GM21423 (cell line): ENCODE measurements at regions not wholly inside any gene's neighbourhood (a gene's known extent, or its start where the extent isn't known, plus 50 kb on each side); places are given as distances from the start of the nearest gene placed in this dataset.
A peak's percentile ranks its signal among the peaks of the same experiment; 100 is the strongest.

Source experiments
- ATAC-seq: cut with Tn5 transposase; IDR thresholded peaks from one replicate; pipeline ENCODE4 v1.9.1; 2021; ENCODE audit warnings: mild to moderate bottlenecking, moderate library complexity; ENCODE audit not compliant: unreplicated experiment

DNA sequence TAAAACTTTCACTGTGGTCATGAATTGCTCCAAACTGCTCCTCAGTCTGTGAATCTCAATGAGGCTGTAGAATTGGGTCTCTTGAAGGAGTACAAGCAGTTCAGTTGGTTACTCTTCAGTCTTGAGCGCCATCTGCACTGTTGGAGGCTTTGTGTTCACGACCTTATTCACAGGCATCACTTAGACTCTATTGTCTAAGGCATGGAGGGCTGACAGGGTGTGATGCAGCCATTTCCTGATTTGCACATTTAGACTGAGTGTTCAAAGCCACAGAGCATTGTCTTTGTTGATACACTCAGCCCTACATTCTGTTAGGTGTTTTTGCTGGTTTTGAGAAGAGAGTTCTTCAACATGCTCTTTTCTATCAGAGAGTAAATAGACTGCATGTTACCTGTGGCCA lies 355.9 kb upstream of the RIOK2 start:
- ATAC-seq: no peak

DNA sequence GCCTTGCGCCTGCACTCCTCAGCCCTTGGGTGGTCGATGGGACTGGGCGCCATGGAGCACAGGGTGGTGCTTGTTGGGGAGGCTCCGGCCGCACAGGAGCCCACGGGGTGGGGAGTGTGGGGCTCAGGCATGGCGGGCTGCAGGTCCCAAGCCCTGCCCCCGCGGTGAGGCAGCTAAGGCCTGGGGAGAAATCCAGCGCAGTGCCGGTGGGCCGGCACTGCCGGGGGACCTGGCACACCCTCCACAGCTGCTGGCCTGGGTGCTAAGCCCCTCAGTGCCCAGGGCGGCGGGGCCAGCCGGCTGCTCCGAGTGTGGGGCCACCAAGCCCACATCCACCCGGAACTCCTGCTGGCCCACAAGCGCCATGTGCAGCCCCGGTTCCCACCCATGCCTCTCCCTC lies 358.8 kb upstream of the RIOK2 start:
- ATAC-seq: no peak

DNA sequence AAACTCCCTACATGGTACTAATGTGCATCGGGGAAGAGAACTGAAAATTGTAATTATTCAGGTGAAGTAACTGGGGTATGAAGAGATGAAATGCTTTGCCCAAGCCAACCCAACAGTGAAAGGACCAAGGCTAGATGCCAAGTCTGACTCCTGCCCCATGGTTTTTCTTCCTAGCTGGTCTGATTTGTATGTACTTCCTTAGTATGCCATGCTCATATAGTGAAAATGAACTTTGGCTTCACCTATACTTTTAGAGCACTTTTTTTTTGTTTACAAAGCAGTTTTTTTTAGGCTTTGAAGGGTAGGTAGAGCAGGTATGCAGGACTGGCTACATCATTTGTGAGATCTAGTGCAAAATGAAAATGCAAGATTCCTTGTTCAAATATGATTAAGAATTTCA lies 359.4 kb upstream of the RIOK2 start:
- no peak for ATAC-seq

DNA sequence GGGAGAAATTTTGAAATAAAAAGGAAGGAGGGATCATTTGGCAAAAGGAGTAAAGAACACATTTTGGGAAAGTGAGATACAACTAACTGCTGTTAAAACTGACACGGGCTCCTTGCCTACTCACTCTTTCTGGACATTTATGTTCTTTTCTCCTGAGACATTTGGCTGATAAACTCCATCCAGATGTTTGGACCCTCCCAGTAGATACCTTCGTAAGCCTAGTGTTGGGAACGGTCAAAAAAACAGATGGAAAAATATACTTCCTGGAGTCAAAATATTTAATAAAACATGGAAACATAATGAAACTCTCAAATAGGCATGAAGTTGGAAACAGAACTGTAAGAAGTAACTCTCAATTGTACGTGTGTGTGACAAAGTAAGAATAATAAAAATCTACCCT lies 360.1 kb upstream of the RIOK2 start:
- no peak for ATAC-seq

DNA sequence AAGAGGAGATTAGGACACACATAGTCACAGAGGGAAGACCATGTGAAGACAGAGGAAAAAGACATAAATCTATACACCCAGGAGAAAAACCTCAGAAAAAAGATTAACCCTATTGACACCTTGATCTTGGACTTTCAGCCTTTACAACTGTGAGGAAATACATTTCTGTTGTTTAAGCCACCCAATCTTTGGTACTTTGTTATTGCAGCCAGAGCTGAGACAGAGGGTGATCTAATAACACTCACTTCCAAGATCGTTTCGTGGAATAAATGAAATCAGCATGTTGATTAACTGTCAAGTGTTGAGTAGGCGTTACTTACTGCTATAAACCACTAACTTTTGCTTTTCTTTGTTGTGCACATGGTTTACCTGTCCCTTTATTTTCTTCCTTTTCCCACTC lies 361.2 kb upstream of the RIOK2 start:
- no peak for ATAC-seq

DNA sequence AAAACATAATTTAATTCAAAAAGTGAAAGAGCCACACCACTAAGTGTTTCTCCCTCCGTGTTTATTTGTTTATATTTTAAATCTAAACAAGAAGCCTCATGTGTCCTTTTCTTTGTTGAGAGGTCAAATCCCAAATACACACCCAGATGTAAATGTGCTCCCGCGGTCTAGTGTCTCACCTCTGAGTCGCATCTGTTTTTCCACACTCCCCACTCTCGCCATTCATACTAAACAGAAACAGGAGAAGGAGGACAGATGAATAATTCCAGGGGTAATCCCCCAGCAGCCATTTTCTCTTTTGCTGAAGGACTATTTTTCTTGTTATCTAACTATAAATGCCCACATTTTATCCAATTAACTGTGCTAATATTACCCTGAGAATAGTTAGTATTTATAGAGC lies 361.6 kb upstream of the RIOK2 start:
- ATAC-seq: no peak

DNA sequence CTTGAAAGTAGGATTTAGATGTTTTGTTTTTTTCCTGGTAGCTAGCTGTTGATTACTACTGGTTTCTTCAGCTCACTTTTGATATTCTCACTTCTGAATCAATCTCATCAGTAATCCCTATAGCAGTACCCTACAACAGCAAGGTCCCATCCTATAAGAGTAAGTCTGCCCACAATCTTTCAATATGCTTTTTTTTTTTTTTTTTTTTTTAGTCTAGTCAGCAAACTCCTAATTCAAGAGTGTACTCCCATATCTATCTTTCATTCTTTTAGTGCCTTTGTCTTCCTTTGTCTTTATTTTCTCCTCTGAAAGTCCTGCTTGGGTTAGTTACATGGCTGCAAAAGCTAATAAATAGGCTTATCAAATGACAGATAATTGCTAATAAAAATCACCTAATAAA lies 362.4 kb upstream of the RIOK2 start:
- ATAC-seq: no peak

DNA sequence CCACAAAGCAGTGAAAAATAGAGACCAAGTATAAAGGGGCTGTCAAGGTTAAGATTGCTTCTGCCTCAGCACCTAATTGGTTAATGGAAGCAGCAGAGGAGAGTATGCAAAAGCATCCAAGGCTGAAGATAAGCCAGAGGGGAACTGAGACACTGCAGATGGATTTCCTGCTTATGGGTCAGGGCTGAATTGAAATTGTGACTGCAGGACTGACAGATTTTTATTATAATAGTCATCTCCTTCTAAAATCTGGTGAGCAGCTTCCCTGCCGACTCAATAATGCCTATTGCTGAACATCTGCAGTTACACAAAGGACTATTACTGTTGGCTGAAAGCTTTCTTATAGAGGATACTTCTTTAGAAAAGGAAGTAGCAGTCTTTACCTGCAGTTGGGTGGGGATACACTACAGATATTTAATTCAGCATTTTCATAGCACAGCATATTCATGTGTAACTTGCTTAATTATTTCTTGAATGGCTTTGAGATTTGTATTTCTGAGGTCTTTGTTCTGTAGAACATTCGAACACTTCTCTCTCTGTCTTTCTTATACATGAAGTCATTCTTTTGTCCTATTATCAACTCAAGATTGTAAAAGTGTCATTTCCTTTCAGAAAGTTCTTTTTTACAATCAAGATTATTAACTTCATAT lies 363.0 kb upstream of the RIOK2 start:
- no peak for ATAC-seq

DNA sequence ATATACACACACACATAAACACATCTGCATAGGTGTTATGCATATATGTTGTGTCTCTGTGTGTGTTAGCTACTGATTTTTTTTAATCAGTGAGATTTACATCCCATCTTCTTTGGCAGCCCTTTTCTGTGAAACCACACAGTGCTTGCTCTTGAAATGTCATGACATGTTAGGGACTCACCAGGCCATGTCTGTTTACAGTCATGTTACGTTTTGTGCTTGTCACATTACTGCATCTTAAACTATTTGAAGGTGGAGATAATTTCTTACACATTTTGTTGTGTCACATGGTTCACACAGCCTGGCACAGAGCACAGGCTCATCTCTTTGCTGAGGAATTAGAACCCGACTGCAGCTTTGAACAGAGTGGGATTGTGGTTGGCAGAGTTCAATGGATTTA lies 364.4 kb upstream of the RIOK2 start:
- no peak for ATAC-seq

DNA sequence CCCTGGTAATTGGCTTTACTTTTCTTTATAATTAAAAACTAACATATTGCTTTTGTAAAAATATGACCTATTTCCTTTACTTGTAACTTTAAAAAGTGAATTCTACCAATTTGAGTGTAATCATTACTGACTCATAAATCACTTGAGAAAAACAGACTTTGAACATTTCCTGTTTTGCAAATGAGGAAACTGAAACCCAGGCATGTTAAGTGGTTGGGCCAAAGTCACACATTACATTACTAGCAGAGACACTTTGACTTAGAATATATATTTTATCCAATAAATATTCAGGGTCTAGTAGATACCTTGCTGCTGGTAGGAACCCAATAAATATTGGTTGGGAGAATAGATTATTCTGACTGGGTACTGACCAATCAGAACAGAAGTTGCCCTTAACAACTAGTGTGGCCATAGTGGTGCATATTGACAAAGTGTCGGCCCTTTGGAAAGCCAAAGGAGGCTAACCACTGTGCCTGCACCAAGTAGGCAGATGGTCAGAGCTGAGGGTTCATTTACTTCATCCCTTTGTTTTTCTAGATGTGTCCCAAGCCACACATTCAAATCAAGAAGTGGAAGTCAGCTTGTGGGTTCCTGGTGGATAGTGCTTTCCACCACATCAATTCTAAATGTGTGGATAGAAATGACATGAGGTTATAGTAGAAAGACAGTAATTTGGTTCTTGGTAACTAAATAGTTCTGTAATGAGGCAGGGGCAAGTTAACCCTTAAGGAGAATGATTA lies 365.1 kb upstream of the RIOK2 start:
- ATAC-seq: peak; percentile 75

DNA sequence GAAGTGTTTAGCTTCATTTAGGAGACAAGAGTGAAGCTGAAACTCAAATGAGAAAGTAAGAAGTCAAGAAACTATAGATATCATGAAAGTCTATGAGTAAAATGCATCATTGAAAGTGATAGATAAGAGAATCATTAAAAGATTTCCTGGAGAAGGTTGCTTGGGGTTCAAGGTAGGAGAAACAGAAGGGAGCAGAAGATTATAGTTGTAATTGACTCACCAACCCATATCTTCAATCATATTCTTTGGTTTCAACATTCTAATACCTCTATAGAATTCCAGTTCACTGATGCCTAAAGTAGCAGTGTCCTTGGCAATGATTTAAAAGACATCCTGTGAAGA lies 365.7 kb upstream of the RIOK2 start:
- no peak for ATAC-seq

DNA sequence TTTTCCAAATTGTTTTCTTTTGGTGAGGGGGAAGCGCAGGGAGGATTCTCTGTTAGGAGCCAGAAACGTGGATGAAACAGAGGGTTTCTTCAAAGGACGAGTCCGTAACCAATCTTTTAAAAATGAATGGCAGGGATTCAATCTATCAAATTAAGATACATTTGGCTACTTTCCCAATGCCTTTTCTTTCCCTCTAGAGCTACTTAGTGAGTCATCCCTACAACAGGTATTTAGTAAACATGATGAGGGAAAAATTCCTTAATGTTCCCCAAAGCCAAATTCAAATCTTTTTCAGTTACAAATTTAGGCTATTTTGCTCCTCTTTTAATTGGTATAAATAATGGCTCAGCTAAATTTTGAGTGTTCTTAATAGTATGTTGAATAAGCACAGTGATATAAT lies 366.4 kb upstream of the RIOK2 start:
- ATAC-seq: no peak

DNA sequence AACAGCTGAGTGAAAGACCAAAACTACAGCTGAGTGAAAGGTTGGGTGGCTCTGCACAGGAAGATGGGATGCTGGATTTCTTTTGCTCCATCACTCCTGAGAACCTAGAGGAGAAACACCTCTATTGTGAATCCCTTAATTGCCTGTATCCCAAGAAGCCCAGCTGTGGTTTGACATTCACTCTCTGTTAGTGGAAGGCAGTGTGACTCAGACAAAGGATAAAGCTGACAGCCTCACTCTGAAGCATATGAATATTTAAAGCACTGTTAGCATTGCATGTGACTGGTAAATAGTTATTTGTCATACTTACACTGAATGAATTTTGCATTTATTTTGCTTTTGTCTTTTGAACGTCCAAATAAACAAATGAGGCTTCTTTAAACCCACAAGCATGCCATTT lies 367.1 kb upstream of the RIOK2 start:
- ATAC-seq: no peak

DNA sequence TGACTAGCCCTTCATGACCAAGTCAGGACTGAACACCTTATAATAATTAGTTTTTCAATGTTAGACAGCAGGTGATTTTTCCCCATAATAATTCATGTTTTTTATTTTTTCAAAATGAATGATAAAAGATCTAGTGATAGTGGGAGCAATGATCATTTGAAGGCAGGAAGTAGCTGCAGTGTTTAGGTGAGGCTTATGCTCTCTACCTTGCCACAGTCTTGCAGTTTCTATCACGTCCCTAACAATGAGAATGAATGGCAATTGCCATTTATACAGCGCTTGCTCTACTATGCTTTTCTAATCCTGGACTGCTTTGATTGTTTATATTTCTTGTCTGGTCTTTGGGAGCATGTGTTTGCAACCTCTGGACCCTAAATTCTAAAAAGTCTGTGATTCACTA lies 367.8 kb upstream of the RIOK2 start:
- no peak for ATAC-seq

DNA sequence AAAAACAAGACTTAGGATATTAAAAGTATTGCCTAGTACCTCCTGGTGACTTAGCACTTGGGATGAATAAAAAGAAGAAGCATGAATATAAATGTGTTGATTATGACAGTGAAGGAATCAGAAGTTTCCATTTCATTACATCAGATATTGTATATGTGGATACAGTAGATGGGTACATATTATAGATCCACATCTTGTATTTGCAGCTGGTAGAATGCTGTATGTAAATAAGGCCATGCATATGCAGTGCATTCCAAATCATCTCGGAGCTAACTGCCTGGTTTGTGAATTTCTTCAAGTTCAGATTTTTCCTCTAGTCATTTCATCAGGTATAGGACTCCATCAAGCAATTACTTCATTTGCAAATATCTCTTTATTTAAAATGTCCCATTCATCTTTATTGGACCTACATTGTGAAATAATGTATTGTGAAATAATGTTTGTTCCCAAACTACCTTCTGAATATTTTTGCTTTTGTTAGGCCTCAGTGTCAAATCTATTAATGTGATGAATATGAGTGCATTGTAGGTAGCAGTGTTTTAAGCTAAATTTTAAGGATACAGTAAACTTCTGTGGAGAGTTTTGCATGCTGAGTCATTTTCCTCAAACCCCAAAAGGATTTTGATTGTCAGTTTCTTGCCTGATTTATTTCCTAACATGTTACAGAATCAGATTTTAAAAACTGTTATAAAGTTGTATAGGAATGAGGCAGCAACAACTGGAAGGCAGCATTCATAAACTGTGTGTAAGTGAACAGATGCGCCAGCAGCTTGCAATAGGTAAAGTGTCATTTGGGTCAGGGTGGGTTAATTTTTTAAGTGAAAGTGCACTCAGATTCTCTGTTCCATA lies 370.8 kb upstream of the RIOK2 start:
- ATAC-seq: no peak

DNA sequence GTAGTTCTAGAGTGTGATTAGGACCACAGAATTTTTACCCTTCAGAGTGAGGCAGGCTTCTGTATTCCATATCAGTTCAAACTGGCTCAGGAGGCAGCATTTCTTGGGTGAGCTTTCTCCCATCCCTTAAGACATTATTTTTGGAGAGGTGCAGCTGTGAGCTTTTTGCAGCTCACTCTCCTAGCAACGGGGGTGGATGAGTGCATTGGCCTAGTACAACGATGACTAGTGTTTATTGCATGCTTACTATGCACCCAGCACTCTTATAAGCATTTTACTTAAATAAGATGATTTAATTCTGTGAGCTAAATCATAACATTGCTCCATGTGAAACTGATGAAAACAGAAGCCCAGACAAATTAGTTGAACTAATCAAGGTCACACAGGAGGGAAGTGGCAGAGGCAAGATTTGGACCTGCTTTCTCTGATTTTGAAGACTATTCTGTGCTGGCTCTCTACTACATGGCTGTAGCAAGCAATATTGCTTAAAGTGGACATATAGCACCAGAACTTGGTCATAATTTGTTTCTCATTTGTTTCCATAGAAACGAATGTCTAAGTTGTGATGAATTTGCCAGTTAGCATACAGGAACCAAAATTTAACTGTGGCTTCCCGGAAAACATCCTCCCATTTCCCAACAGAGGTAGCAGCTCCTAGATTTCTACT lies 372.1 kb upstream of the RIOK2 start:
- no peak for ATAC-seq

DNA sequence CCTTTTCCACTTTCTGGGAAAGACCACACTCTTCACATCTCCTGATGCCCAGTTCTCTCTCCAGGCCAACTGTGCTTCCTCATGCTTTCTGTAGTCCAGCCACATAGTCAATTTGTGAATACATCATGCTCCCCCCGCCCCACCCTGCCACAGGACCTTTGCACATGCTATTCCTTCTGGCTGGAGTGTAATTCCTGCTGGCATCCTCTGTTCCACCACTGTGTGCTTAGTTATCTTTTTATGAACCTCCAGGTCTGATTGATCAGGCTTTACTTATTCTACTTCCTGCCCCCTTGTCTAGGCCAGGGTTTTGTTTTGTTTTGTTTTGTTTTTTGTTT lies 372.6 kb upstream of the RIOK2 start:
- ATAC-seq: no peak

DNA sequence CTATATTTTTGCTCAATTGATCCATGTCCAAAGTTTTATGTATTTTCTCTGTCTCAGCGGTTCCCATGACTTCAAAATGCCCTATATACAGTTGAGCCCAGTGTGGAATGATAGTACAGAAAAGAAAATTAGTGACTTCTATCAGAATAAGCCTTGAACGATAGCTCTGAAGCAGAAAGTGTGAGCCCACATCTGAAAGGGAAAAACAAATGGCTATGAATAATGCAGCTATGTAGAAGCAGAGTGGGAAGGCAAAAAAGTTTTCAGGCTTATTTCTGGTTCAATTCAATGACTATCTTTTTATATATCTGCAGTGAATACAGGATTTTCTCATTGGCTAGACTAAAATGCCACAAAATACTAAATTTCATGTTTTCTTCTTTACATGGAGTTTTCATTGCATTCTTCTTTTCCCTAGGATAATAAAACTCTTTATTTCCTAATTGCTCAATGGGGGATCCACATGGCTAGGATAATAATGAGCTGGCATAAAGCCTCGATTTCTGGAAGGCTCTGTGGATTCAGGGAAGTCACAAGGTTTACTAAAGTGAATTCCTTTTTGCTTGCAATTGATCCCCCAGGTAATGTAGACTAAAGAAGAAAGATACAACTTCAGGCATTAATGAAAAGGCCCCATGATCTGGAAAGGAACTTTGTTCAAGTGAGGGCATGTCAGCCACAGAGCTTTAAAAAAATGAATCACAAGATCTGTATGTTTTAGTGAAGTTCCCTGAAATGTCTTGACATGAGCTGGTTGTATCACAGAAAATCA lies 377.0 kb upstream of the RIOK2 start:
- no peak for ATAC-seq

DNA sequence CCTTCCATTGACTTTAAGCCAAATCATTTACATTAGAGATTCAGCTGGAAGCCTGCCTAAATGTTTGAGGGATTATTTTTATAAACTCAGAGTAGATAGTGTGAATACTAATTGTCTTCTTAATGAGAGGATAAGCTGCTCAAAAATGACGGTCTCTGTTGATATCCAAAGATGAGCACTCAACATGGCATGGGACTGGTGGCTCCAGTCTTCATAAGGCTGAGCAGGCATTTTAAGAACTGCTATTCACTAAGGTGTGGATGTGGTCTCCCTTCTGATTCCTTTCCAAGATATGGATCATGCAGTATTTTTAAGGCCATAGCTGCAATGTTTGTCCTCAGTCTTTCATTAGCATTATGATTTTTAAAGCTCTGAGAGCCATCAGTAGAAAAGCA lies 377.5 kb upstream of the RIOK2 start:
- no peak for ATAC-seq

DNA sequence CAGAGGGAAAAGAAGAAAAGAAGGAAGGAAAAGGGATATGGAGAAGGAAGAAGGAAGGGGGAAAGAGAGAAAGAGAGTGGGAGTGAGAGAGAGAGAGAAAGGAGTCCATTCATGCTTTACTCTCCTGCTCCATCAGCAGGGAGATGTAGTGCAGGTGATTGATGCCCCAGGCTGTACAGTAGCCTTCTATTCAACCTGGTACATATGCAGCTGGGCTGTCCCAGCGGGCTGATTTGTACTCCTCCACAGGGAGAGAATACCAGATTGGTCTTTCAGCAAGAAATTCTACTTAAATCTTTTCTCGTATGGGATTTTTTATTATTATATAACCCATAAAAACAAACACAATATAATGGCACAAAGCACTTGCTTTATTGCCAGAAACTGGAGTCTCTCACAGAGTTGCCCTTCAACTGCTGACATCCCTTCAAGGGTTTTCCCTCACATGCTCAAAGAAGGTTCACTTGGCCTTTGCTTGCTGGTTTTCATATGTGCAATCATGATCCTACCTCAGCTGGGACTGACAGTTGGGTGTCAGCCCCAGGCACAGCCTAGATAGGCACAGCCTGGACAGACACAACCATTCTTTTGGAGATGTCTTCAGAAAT lies 380.1 kb upstream of the RIOK2 start:
- ATAC-seq: no peak

DNA sequence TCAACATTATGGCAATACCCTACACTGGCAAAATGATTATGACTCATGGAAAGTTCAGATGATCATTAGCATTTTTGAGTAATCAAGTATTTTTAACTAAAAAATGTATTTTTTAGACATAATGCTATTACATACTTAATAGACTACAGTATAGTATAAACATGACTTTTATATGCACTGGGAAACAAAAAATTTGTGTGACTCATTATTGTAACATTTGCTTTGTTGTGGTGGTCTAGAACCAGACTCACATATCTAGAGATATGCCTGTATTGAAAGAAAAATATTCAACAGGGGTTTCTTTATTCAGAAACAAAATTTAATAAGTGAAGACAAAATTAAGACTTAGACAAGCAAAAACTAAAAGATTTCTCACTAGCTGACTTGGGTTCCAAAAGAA lies 385.3 kb upstream of the RIOK2 start:
- no peak for ATAC-seq
